ENCODE measurements at regions not wholly inside any gene's neighbourhood (a gene's known extent, or its start where the extent isn't known, plus 50 kb on each side); places are given as distances from the start of the nearest gene placed in this dataset.

DNA sequence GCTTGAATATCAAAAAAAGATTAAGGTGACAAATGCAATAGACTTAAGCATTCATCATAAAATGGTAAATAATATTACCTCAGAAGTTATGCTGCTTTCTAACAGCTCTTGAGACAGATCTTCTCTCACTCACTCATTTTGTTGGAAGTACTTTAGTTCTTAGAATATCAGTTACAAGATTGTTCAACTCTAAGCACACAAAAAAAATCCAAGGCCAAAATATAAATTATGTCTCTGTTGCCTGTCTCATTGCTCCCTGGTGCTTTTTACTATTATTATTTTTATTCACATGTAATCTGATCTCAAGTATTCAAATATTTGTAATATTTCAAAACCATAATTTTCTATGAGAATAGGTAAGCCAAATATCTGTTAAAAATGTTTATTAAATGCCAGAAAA, 259.4 kb upstream of the HSF2 start:
- TF ChIP-seq, protein P1, sequence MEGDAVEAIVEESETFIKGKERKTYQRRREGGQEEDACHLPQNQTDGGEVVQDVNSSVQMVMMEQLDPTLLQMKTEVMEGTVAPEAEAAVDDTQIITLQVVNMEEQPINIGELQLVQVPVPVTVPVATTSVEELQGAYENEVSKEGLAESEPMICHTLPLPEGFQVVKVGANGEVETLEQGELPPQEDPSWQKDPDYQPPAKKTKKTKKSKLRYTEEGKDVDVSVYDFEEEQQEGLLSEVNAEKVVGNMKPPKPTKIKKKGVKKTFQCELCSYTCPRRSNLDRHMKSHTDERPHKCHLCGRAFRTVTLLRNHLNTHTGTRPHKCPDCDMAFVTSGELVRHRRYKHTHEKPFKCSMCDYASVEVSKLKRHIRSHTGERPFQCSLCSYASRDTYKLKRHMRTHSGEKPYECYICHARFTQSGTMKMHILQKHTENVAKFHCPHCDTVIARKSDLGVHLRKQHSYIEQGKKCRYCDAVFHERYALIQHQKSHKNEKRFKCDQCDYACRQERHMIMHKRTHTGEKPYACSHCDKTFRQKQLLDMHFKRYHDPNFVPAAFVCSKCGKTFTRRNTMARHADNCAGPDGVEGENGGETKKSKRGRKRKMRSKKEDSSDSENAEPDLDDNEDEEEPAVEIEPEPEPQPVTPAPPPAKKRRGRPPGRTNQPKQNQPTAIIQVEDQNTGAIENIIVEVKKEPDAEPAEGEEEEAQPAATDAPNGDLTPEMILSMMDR (IDR thresholded peaks at IDR 0.05 in 4 of 5, conservative IDR thresholded peaks at IDR 0.05 in 1 of 5), result no peak
- TF ChIP-seq POLR2A (IDR thresholded peaks at IDR 0.05), result no peak
